GM19455 (cell line): ENCODE measurements at regions not wholly inside any gene's neighbourhood (a gene's known extent, or its start where the extent isn't known, plus 50 kb on each side); places are given as distances from the start of the nearest gene placed in this dataset.

Experiments used
- ATAC-seq: cut with Tn5 transposase; IDR thresholded peaks from one replicate; pipeline ENCODE4 v1.9.1; 2021; ENCODE audit not compliant: unreplicated experiment

DNA sequence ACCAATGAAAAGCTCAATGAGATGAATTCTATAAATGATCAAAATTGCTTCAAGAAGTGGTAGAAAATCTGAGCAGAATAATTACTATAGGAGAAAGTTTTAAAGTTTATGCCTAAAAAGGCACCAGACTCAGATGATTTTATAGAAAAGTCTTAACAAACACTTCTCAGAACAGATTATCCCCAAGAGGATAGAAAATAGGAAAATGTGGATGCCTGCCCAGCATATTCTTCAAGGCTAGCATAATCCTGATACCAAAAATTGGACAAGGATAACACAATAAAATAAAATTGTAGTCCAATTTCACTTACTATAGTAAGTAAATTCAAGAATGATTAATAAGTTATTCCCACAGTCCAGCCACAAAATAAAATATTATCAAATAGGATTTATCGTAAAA, 397.0 kb downstream of the NR2F1-AS1 start:
- no peak for ATAC-seq

DNA sequence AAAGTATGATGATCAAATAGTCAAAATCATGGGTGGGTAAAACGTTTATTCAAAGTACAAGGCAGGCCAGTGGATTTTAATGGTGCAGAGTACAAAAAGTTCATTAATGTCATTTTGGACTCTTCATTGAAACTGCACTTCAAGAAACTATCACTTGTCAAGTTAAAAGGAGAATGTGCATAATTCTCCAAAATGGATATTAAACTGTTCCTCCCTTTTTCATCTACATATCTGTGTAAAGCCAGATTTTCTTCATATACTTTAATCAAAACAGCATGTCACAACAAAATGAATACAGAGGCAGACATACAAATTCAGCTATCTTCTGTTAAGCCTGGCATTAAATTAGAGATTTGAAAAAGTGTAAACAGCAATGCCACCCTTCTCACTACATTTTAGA, 401.6 kb downstream of the NR2F1-AS1 start:
- no peak for ATAC-seq

DNA sequence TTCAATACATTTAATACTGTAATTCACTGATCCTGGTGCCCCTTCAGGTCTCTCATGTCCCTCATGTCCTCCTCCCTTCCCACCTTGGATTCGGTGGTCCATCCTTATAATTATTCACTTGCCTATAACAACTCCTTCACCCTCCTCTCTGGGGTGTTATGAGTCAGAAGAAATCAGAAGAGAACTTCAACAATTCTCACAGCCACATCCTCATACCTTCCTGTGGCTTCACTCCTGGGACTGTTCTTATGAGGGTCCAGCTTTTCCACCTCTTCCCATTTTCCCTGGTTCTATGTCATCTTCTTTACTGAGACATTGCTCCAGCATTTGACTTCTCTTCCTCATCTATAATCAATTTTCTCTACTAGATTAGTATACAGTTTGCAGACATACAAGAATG, 406.1 kb downstream of the NR2F1-AS1 start:
- ATAC-seq: no peak

- ATAC-seq: no peak
These were observed 415.5 kb downstream of the NR2F1-AS1 start for GRCh38 chr5:93165559-93165958.

GRCh38 chr5:93164690-93165089, 416.3 kb downstream of the NR2F1-AS1 start:
- ATAC-seq: no peak

GRCh38 chr5:93163010-93163663, 417.9 kb downstream of the NR2F1-AS1 start:
- ATAC-seq: no peak

DNA sequence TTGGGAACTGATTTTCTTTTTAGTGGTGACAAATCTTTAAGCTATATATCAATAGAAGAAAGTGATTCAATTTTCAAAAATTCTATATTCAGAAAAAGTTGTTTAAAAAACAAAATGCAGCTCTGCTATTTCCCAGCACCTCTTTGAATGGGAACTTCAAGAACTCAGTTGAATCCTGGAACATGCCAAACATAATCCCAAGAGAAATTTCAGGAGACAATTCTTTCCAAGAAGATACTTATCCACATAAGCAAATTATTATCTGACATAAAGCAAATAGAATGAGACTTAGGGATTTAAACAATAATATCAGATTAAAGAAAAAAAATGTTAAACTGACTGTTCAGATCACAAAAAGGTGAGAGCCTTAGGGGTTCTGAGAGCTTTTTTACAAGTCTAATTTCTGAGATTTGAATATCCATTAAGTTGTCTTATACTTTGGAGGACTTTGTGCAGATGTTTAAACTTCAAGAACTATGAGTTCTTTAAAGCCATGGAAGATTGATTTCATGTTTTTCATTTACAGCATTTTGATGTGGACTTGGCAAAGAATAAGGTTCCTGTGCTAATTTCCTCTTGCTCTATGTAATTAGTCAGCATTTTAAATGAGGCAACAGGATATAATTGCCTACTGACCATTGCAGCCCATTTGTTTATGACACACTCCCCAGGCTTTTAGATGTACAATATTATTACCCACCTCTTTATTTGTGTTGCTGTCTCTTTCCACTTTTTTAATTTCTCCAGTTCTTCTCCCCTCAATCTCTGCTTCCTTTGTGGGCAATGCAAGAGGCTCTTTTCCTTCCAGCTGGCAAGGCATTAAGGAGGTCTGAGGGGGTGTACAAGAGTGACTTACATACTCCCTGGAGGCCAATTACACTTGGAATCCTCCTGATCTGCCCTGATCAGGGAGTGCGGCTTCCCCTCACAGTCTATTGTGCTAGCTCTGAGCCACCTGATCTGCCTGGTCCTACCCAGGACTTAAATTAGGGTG, 419.1 kb downstream of the NR2F1-AS1 start:
- ATAC-seq: no peak

DNA sequence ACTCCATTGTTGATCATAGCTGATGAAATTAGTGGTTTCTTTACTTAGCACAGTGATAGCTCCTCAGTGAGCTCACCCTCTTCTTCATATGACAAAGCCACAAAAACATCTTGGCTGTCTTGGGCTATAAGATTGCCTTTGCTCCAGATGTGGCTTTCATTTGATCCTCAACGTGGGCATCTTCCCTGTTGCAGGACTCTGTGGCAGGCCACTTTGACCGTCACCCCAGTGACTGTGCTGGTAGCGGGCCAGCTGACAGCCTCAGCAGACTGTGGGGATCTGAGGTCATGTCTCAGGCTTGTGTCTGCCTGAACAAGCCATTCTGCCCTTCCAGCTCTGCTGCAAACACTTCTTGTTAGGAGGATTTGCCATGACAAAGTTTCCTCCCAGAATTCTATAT, 422.2 kb downstream of the NR2F1-AS1 start:
- ATAC-seq: no peak

GRCh38 chr5:93156566-93156965, 424.5 kb downstream of the NR2F1-AS1 start:
- ATAC-seq: no peak

- ATAC-seq: no peak
These were observed 426.5 kb downstream of the NR2F1-AS1 start for GRCh38 chr5:93154535-93154934.

- no peak for ATAC-seq
These were observed 427.6 kb downstream of the NR2F1-AS1 start for GRCh38 chr5:93153461-93153860.

DNA sequence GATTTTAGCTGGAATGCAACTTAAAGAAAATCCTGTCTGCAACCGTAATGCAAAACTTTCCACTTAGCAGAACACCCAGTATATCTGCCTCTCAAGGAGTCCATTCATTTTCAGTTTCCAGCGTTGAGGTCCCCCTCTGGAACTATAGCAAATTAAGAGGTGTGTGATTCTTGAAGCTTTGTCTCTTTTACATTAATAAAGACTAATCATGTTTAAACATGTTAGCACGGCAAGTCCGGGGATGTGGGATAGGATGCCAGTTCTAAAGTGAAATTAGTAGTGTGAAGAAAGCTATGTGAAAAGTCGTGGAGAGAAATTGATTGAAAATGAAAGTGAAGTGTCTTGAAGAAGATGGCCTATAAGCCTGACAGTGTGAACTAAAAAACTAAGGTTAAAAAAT, 429.1 kb downstream of the NR2F1-AS1 start:
- no peak for ATAC-seq

GRCh38 chr5:93151121-93151520, 429.9 kb downstream of the NR2F1-AS1 start:
- ATAC-seq: no peak

GRCh38 chr5:93150311-93151012, 430.6 kb downstream of the NR2F1-AS1 start:
- ATAC-seq: no peak

DNA sequence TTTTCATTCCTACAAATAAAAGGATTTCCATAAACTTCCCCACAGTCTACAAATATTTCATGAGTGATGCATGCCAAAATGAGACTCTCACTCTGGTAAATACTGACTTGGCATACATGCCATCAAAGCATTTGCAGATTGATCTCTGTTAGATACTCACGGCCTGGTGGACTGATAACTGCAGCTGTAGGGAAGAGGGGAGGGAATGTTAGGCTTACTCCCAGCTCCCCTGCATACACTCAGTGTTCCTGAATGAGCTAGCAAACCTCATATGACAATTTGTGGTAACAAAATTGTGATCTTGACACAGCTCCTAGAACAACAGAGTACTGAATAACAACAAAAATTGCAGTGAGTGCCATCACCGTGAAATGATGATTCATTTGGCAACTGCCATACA, 435.3 kb downstream of the NR2F1-AS1 start:
- ATAC-seq: no peak

GRCh38 chr5:93145019-93145418, 436.0 kb downstream of the NR2F1-AS1 start:
- no peak for ATAC-seq

- ATAC-seq: no peak
These were observed 439.1 kb downstream of the NR2F1-AS1 start for GRCh38 chr5:93141969-93142368.

- ATAC-seq: no peak
These were observed 450.2 kb downstream of the NR2F1-AS1 start for GRCh38 chr5:93130624-93131490.

GRCh38 chr5:93126634-93127033, 454.4 kb downstream of the NR2F1-AS1 start:
- no peak for ATAC-seq

DNA sequence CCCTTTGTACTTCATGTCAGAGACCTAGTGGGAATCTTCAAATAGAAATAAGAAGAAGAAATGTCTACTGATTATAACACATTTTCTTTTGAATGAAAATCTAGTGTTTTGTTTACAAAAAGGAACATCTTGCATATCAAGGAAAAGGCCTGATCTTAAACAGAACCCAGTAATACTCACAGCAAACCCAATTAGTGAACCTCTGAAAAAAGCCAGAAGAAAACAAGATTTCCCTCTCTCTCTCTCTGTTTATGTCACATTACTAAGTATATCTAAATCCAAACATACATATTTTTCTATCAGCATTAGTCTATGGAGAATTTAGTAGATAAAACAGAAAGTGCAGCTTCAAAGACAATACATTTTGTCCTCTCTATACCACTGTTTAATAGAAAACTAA, 457.9 kb downstream of the NR2F1-AS1 start:
- no peak for ATAC-seq

GRCh38 chr5:93122446-93122845, 458.6 kb downstream of the NR2F1-AS1 start:
- no peak for ATAC-seq
